Adrenal gland (tissue), 5 donors: ENCODE measurements at regions not wholly inside any gene's neighbourhood (a gene's known extent, or its start where the extent isn't known, plus 50 kb on each side); places are given as distances from the start of the nearest gene placed in this dataset.

Experiments used
- POLR2A ChIP-seq, 2 donors: fragments of 450-650 bp; IDR thresholded peaks; one replicate each; pipeline ENCODE4 v1.6.1; 2017; ENCODE audit warnings: antibody characterized with exemption in 2 of 2, mild to moderate bottlenecking in 2 of 2, moderate library complexity in 1 of 2
- TF ChIP-seq, protein P1 (sequence below), 6 experiments: fragments of 450-650 bp in 4 of 6; fragments of 200-600 bp in 2 of 6; sonication (generic) in 1 of 6; IDR thresholded peaks; 1 replicate in 5 of 6; 2 replicates in 1 of 6; pipeline versions ENCODE4 v1.5.1 to v1.8.0; 2016 to 2021; ENCODE audit warnings: antibody characterized with exemption in 6 of 6, mild to moderate bottlenecking in 2 of 6, moderate library complexity in 1 of 6
- donor health status: DM: no; HTN: no; CAD: no.

DNA sequence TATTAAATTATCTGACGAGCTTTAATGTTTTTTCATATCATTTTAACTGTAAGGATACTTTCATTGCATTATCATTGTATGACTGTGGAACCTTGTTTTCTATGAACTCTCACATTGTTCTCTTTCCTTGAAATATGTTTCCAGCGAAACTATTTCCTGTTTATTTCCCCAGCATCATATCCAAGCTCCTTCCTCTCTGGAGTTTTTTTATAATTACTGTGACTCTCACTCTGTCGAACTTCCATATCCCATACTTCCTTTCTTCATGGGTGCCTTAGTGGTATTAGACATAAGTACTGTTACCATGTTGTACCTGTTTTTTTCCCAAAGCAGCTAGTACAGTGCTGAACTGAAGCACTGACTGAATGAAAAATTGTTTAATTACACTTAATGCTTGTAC is 373.6 kb upstream of the CNTN3 start:
- TF ChIP-seq, protein P1, sequence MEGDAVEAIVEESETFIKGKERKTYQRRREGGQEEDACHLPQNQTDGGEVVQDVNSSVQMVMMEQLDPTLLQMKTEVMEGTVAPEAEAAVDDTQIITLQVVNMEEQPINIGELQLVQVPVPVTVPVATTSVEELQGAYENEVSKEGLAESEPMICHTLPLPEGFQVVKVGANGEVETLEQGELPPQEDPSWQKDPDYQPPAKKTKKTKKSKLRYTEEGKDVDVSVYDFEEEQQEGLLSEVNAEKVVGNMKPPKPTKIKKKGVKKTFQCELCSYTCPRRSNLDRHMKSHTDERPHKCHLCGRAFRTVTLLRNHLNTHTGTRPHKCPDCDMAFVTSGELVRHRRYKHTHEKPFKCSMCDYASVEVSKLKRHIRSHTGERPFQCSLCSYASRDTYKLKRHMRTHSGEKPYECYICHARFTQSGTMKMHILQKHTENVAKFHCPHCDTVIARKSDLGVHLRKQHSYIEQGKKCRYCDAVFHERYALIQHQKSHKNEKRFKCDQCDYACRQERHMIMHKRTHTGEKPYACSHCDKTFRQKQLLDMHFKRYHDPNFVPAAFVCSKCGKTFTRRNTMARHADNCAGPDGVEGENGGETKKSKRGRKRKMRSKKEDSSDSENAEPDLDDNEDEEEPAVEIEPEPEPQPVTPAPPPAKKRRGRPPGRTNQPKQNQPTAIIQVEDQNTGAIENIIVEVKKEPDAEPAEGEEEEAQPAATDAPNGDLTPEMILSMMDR (IDR thresholded peaks at IDR 0.05) = no peak
- TF ChIP-seq POLR2A (IDR thresholded peaks at IDR 0.05) = no peak
